NCI-H1930 (cell line): ENCODE measurements at regions not wholly inside any gene's neighbourhood (a gene's known extent, or its start where the extent isn't known, plus 50 kb on each side); places are given as distances from the start of the nearest gene placed in this dataset.
"Not testable (repeated sequence)": the region's sequence is repeated elsewhere in the genome, so short reads cannot be mapped to it uniquely, and the experiment has no call there.

Experiments
- DNase-seq, 2 experiments: peaks; one replicate each; lab custom pipeline; 2025; lab: John Stamatoyannopoulos, UW

DNA sequence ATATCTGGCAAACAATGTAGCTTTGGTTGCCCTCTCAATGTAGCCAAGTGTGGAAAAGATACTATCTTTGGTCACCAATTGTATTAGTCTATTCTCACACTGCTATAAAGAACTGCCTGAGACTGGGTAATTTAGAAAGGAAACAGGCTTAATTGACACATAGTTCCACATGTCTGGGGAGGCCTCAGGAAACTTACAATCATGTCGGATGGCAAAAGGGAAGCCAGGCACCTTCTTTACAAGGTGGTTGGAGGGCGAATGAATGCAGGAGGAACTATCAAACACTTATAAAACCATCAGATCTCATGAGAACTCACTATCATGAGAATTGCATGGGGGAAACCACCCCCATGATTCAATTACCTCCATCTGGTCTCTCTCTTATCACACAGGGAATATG lies 133.1 kb upstream of the TBCA start:
- no peak for DNase-seq

GRCh38 chr5:77908787-77909186 lies 132.6 kb upstream of the TBCA start:
- no peak for DNase-seq

GRCh38 chr5:77907786-77908185 lies 131.6 kb upstream of the TBCA start:
- no peak for DNase-seq

DNA sequence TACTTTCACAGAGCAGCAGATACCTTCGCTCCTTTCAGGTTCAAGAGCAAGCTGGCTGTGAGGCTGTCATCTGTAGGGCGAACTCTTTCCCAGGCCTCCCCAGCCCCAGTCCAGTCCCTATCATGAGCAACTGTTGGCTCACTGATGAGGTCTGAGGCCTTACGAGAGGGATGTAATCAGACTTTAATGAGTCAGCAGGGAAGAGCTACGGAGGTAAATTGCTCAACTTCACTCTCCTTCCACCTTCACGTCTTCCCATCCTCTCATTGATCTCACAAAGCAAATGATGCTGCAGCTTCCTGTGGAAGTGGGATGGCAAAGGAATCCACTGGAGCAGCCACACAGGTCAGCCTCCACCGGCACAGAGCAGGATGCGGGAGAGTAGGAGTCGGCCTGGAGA lies 130.7 kb upstream of the TBCA start:
- DNase-seq: no peak

GRCh38 chr5:77904362-77904761 lies 128.2 kb upstream of the TBCA start:
- no peak for DNase-seq

DNA sequence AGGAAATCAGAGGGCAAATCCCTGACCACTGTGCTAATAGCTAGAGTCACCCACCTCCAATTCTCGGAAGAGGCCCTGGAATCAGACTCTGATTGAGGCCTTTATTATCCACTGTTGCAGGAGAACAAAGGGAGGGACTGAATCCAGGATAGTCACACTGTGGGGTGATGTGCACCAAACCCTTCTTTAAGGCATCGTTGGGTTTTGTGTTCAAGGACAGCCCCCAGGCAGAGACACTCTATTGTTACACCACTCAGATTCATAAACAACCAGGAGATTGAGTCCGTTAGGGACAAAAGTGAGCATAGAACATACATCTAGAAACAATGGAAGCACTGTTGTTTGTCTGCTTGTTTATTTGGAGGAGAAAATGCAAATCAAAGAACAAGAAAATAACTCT lies 124.6 kb upstream of the TBCA start:
- no peak for DNase-seq

DNA sequence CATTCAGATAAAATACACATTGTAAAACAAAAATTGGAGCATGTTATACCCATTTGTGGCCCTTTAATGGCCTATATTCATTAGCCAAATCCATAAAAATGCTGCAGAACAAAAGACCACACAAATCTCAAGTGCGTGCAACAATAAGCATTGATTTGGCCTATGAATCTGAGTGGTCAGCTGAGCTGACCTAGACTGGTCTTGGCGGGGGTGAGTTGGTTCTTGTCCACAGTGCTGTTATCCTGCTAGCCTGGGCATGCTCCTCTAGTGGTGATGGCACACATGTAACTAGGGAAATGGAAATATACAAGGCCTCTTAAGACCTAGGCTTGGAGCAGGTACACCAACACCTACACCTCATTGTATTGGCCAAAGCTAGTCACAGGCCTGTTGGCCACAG lies 122.2 kb upstream of the TBCA start:
- no peak for DNase-seq

- DNase-seq: no peak
These were observed 120.2 kb upstream of the TBCA start for GRCh38 chr5:77896338-77896737.

DNA sequence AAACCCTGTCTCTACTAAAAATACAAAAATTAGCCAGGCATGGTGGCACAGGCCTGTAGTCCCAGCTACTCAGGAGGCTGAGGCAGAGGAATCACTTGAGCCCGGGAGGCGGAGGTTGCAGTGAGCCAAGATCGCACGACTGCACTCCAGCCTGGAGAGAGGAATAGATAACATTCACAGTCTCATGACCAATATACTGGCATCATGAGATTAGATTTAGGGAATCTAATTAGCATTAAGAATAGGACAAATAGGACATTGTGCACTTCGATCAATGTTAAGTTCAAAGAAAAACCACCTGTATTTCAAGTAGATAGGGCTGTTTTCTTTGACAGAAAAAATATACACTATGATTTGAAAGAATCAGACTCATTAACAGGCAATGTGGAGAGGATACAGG lies 118.0 kb upstream of the TBCA start:
- not testable (repeated sequence) for DNase-seq

DNA sequence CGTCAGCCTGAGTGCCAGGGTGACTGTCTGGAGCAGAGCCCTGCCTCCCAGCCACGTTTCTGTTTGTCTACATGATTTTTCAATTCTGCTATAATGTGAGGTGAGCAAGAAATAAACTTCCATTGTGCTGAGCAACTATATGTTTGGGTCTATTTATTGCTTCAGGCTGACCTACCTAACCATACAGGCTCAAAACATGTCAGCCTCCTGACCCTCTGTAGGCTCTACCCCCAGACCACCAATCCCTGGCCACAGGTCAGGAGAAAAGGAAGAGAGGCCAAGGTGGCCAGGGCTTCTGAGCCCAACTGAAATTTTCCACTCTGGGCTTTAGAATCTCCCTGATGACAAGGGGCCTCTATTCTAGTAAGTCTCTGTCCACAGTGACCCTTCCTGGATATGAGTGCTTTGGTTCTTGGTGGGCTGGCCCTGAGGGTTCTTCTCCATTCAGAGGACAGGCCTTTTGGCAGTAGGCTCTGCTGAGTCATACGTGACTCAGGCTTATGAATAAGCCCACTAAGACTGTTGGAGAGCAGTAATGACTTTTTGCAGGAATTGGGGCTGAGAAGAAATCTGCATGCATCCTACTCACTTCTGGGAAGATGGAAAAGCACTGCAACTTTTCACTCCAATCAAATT lies 117.2 kb upstream of the TBCA start:
- DNase-seq: no peak

DNA sequence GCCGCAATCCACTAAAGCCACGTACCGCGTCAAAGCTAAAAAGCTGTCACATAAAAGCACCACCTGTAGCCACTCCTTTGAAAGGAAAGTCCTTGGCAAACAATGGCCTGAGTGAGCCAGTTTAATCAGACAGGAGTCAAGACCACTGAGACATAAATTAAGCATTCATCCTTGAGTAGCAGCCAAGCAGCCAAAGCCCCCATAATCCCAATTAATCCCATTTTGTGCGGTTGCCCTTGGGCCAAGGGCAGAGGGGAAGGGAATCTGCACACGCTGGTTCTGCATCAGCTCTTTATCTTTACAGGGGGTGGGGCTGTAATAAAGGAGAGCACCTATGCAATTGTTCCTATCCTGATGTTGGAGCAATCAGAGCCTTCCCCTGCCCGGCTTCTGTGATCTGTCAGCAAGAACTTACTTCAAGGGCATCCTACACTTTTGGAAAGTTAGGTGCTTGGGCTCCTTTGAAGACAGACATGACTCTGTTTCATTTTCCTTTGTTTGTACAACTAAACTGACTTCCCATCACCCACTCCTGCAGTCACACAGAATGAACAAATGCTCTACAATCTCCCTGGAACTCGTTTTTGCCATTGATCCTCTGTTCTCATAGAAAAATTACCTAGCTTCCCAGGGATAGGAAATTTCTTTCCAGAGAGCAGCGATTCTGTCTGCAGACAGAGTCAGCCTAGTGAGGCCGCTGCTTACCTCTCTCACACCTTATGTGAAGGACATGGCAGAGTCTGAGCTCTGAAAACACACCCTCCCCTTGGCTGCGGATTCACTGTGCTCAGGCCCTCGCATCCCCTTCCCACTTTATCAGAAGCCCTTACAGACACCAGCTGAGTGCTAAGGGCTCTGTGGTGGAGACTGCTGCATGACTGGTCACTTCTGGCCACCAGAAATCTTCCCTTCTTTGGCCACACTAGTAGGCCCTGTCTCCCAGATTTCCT lies 116.2 kb upstream of the TBCA start:
- DNase-seq: no peak

DNA sequence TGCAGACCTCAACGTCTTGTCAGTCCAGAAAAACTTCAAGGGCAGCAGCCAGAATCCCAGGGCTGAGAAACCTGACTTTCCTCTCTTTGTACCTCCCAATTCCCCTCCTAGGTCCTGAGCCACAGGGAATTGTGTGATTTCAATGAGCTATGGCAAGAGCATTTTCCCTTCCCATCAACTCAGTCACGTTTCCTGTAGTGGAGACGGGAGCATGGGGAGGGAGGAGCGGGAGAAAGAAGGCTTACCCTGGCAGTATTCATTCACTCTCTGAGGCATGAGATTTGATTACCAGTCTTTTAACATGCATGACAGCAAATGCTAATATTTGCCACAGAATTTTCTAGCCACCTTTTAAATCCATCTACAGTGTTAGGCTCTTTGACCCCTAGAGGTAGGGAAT lies 109.4 kb upstream of the TBCA start:
- DNase-seq: no peak

- no peak for DNase-seq
These were observed 106.6 kb upstream of the TBCA start for GRCh38 chr5:77882670-77883257.

- no peak for DNase-seq
These were observed 105.4 kb upstream of the TBCA start for GRCh38 chr5:77881528-77881927.

DNA sequence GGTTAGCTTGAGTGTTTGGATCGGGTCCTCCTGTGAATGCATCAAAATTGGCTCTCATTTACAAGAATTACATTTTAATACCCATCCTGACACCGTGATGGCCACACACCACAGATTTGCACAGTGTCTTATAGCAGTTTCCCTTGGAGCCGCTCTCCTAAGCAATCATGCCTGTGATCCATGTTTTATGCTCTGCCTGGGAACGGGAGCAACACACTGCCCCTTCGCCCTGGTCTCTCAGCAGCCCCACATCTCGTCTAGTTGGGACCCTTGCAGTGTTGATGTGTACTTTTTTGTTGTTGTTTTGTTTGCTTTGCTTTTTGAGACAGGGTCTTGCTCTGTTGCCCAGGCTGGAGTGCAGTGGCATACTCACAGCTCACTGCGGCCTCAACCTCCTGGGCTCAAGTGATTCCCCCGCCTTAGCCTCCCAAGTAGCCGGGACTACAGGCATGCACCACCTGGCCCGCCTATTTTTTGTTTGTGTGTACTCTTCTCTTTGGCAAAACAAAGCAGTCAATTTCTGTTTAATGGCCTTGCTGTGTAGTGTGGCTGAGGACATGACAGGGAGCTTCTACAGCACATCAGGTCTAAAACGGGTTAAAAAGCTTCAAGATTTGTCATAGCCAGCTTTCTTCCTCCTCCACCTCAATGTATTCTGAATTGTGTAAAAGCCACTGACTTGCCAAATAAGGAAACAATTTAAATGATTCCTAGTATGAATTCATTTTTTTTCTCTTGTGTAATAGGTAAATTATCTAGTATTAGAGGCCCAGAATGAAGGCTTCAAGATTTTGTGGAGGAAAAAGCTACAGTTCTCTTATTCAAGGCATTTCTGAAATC lies 101.6 kb upstream of the TBCA start:
- no peak for DNase-seq

- no peak for DNase-seq
These were observed 100.8 kb upstream of the TBCA start for GRCh38 chr5:77876862-77877502.

DNA sequence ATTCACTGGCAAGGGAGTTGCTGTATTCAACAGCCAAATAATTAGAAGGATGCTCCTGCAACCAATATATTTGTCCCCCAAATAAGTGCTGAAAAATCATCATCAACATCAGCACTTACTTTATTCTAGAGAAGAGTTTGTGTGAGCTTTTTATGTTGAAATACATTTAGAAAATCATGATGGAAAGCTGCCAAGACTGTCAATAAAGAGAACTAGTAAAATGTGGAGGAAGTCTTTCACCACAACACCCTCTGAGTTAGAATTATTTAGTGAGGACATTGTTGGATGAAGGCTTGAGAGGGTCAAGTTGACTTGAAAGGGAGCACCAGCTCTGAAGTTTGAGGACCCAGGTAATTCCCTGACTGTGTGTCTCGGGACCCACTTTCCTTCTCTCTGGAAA lies 100.2 kb upstream of the TBCA start:
- DNase-seq: no peak

DNA sequence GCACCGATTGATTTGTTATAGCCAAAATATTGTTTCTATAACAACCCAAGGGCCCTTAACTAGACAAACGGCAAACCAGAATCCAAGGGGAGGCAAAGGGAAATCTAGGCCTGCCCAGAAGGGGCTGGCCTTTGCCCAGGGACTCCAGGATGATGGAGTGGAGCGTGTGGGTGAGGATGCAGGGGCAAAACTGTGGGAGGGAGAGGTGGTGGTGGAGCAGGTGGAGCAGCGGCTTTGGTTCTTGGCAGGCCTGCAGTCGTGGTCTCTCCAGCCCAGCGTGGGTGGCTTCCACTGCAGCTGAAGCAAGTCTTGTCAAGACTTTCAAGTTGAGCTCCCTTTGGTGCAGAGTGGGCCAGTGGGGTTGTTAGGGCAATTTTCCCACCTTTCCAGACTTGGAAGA lies 98.6 kb upstream of the TBCA start:
- DNase-seq: no peak

- DNase-seq: no peak
These were observed 97.1 kb upstream of the TBCA start for GRCh38 chr5:77873239-77873638.

- no peak for DNase-seq
These were observed 95.8 kb upstream of the TBCA start for GRCh38 chr5:77871946-77872345.

GRCh38 chr5:77871016-77871415 lies 94.9 kb upstream of the TBCA start:
- DNase-seq: no peak
